ENCODE measurements at regions not wholly inside any gene's neighbourhood (a gene's known extent, or its start where the extent isn't known, plus 50 kb on each side); places are given as distances from the start of the nearest gene placed in this dataset.

- intact Hi-C loops (cut with DNase I; ENCODE audit: low total_unique reads) = no loop called here
- no peak overlapping the region for H3K4me3 ChIP-seq
- WGBS, 5 donors = 75 to 92% (median 82%) methylated on average over 2 of the region's 2 CpGs
These were observed 172.9 kb downstream of the SPRY1 start for GRCh38 chr4:123569541-123569940.

GRCh38 chr4:123573866-123574508, 177.4 kb downstream of the SPRY1 start:
- intact Hi-C loops (cut with DNase I; ENCODE audit: low total_unique reads) = no loop called here
- Histone ChIP-seq H3K27ac (no peak overlapping the region), H3K27me3 (replicated peaks in 1 of 7) (no peaks in the 10 kb centered on the region), H3K4me1 (peaks cover 0 to 6% (median 0%) of the 10 kb centered on the region in 6 donors), H3K36me3 (no peaks in the 10 kb centered on the region), H3K4me3 (no peak overlapping the region), H3K9me3 (no peaks in the 10 kb centered on the region)
- TF ChIP-seq POLR2A (IDR thresholded peaks at IDR 0.05) = no peak
- TF ChIP-seq CTCF (IDR thresholded peaks at IDR 0.05 in 8 of 11, conservative IDR thresholded peaks at IDR 0.05 in 3 of 11) = no peak
- no peak for TF ChIP-seq POLR2AphosphoS5 (IDR thresholded peaks at IDR 0.05)
- 84 to 91% (median 89%) methylated on average over 8 of the region's 8 CpGs for WGBS, 5 donors
- DNase-seq = no peak

More at GRCh38 chr4:123569541-123569940, 172.9 kb downstream of the SPRY1 start:
- Histone ChIP-seq H3K27ac (no peak overlapping the region), H3K27me3 (replicated peaks in 1 of 7) (no peaks in the 10 kb centered on the region), H3K36me3 (no peaks in the 10 kb centered on the region), H3K9me3 (peaks cover 0 to 4% (median 0%) of the 10 kb centered on the region in 8 donors), H3K4me1 (peaks cover 0 to 7% (median 5%) of the 10 kb centered on the region in 6 donors)
- TF ChIP-seq CTCF (IDR thresholded peaks at IDR 0.05 in 8 of 11, conservative IDR thresholded peaks at IDR 0.05 in 3 of 11) = no peak
- TF ChIP-seq POLR2AphosphoS5 (IDR thresholded peaks at IDR 0.05) = no peak
- TF ChIP-seq POLR2A (IDR thresholded peaks at IDR 0.05) = no peak
- DNase-seq = no peak

GRCh38 chr4:123575291-123575690, 178.7 kb downstream of the SPRY1 start:
- H3K27ac ChIP-seq = no peak overlapping the region
- no peak overlapping the region for H3K4me3 ChIP-seq
- no peaks in the 10 kb centered on the region for H3K36me3 ChIP-seq
- TF ChIP-seq CTCF (IDR thresholded peaks at IDR 0.05 in 8 of 11, conservative IDR thresholded peaks at IDR 0.05 in 3 of 11) (no peak), POLR2A (IDR thresholded peaks at IDR 0.05) (no peak), POLR2AphosphoS5 (IDR thresholded peaks at IDR 0.05) (no peak)
- intact Hi-C loops (cut with DNase I; ENCODE audit: low total_unique reads) = no loop called here
- no peaks in the 10 kb centered on the region for H3K27me3 ChIP-seq (replicated peaks in 1 of 7)
- DNase-seq = no peak
- WGBS, 5 donors = 84 to 98% (median 93%) methylated on average over 4 of the region's 4 CpGs
- peaks cover 0 to 6% (median 0%) of the 10 kb centered on the region in 6 donors for H3K4me1 ChIP-seq
- peaks cover 0 to 6% (median 3%) of the 10 kb centered on the region in 8 donors for H3K9me3 ChIP-seq

- Histone ChIP-seq H3K9me3 (peaks cover 0 to 23% (median 16%) of the 10 kb centered on the region in 8 donors), H3K36me3 (no peaks in the 10 kb centered on the region), H3K4me3 (no peak overlapping the region), H3K27me3 (replicated peaks in 1 of 7) (no peaks in the 10 kb centered on the region), H3K4me1 (peaks cover 0 to 6% (median 0%) of the 10 kb centered on the region in 6 donors), H3K27ac (no peak overlapping the region)
- 76 to 84% (median 76%) methylated on average over 5 of the region's 5 CpGs for WGBS, 5 donors
- DNase-seq = no peak
- intact Hi-C loops (cut with DNase I; ENCODE audit: low total_unique reads) = no loop called here
- no peak for TF ChIP-seq CTCF (IDR thresholded peaks at IDR 0.05 in 8 of 11, conservative IDR thresholded peaks at IDR 0.05 in 3 of 11)
- TF ChIP-seq POLR2AphosphoS5 (IDR thresholded peaks at IDR 0.05) = no peak
- TF ChIP-seq POLR2A (IDR thresholded peaks at IDR 0.05) = no peak
These were observed 180.8 kb downstream of the SPRY1 start for GRCh38 chr4:123577225-123577906.
